B cell (primary cell): ENCODE measurements at regions not wholly inside any gene's neighbourhood (a gene's known extent, or its start where the extent isn't known, plus 50 kb on each side); places are given as distances from the start of the nearest gene placed in this dataset.

ENCODE experiments used
- ATAC-seq: fragments of 200-7000 bp; cut with Tn5 transposase; one replicate; pipeline ENCODE4 v1.10.0; 2021; ENCODE audit warnings: low read depth, mild to moderate bottlenecking, moderate number of reproducible peaks, moderate library complexity
- CTCF ChIA-PET: fragments of 350-600 bp; sonication (Branson Sonifier 250); formaldehyde crosslinking; loops from one replicate; lab custom pipeline; 2021; ENCODE audit warnings: antibody characterized with exemption, inconsistent platforms; lab: Charles Lee
- POLR2A ChIA-PET: fragments of 350-600 bp; sonication (Branson Sonifier 250); formaldehyde crosslinking; loops from one replicate; lab custom pipeline; 2021; ENCODE audit warnings: antibody characterized with exemption; lab: Charles Lee
- DNase-seq: peaks from one replicate; pipeline ENCODE4 v3.0.0; 2013
- H2AFZ ChIP-seq: 2 replicates; pipeline ENCODE4 v1.6.1; 2012; ENCODE audit warnings: mild to moderate bottlenecking, low read depth, low read length; ENCODE audit not compliant: insufficient read depth, poor library complexity, severe bottlenecking
- H3K27ac ChIP-seq, 2 donors: 1 replicate in 1 of 2; 2 replicates in 1 of 2; pipeline ENCODE4 v1.5.1; 2012 to 2013; ENCODE audit warnings: low read length in 2 of 2, mild to moderate bottlenecking in 2 of 2, moderate library complexity in 1 of 2
- H3K27me3 ChIP-seq, 4 experiments: fragments of 200-600 bp in 1 of 4; sonication (generic) in 1 of 4; replicated peaks in 1 of 4; 1 replicate in 2 of 4; 2 replicates in 2 of 4; pipeline versions ENCODE4 v1.6.1 to v1.7.0; 2013 to 2016; ENCODE audit warnings: low read length in 3 of 4, mild to moderate bottlenecking in 2 of 4, mixed read lengths in 1 of 4, moderate library complexity in 1 of 4; ENCODE audit not compliant: insufficient read depth in 4 of 4, control insufficient read depth in 3 of 4; ENCODE audit errors: control extremely low read depth in 1 of 4
- H3K36me3 ChIP-seq, 2 experiments: replicated peaks in 1 of 2; 1 replicate in 1 of 2; 2 replicates in 1 of 2; pipeline versions ENCODE4 v1.6.1 to v1.7.1; 2013; ENCODE audit warnings: low read length in 1 of 2; ENCODE audit not compliant: insufficient read depth in 2 of 2, control insufficient read depth in 1 of 2; ENCODE audit errors: control extremely low read depth in 1 of 2, extremely low read depth in 1 of 2
- H3K4me1 ChIP-seq, 2 donors: fragments of 200-600 bp in 1 of 2; sonication (generic) in 1 of 2; 1 replicate in 1 of 2; 2 replicates in 1 of 2; pipeline versions ENCODE4 v1.5.1 to v1.6.1; 2013 to 2017; ENCODE audit warnings: low read length in 2 of 2; ENCODE audit not compliant: control insufficient read depth in 2 of 2, insufficient read depth in 2 of 2
- H3K4me2 ChIP-seq: replicated peaks from 2 replicates; pipeline ENCODE3; 2012; ENCODE audit warnings: mild to moderate bottlenecking, low read depth, low read length; ENCODE audit not compliant: poor library complexity, severe bottlenecking
- H3K4me3 ChIP-seq, 5 experiments: fragments of 200-600 bp in 1 of 5; sonication (generic) in 1 of 5; 1 replicate in 3 of 5; 2 replicates in 2 of 5; pipeline versions ENCODE4 v1.5.1 to v1.7.0; 2011 to 2016; ENCODE audit warnings: low read length in 4 of 5, mild to moderate bottlenecking in 4 of 5, low read depth in 2 of 5, control low read depth in 1 of 5, moderate library complexity in 1 of 5; ENCODE audit not compliant: insufficient read depth in 1 of 5; ENCODE audit errors: control extremely low read depth in 1 of 5, extremely low read depth in 1 of 5
- H3K79me2 ChIP-seq: fragments of 200-600 bp; sonication (generic); one replicate; pipeline ENCODE4 v1.6.0; 2016; ENCODE audit warnings: low read length; ENCODE audit not compliant: control insufficient read depth, insufficient read depth
- H3K9ac ChIP-seq: fragments of 200-600 bp; sonication (generic); 2 replicates; pipeline ENCODE4 v1.6.1; 2017; ENCODE audit warnings: mild to moderate bottlenecking, low read length, moderate library complexity
- H3K9me3 ChIP-seq, 3 donors: one replicate each; pipeline versions ENCODE4 v1.6.1 to v1.7.1; 2013; ENCODE audit warnings: low read length in 2 of 3; ENCODE audit not compliant: control insufficient read depth in 2 of 3, insufficient read depth in 1 of 3; ENCODE audit errors: control extremely low read depth in 1 of 3
- H4K20me1 ChIP-seq: 2 replicates; pipeline ENCODE4 v1.6.0; 2012; ENCODE audit warnings: mild to moderate bottlenecking, low read length; ENCODE audit not compliant: insufficient read depth, control insufficient read depth, poor library complexity, severe bottlenecking
- H3K27ac Mint-ChIP-seq: one replicate; pipeline ENCODE4 v1.8.0; 2021; ENCODE audit warnings: mixed read lengths
- H3K27me3 Mint-ChIP-seq: one replicate; pipeline ENCODE4 v1.8.0; 2021; ENCODE audit warnings: mixed read lengths
- H3K4me1 Mint-ChIP-seq: one replicate; pipeline ENCODE4 v1.8.0; 2021; ENCODE audit warnings: mixed read lengths
- H3K4me3 Mint-ChIP-seq: one replicate; pipeline ENCODE4 v1.8.0; 2021; ENCODE audit warnings: mixed read lengths
- H3K9me3 Mint-ChIP-seq: one replicate; pipeline ENCODE4 v1.8.0; 2022; ENCODE audit warnings: mixed read lengths; ENCODE audit not compliant: insufficient read depth
- CTCF ChIP-seq: fragments of 200-600 bp; IDR thresholded peaks from one replicate; pipeline ENCODE4 v1.8.0; 2022; ENCODE audit warnings: antibody characterized with exemption, mild to moderate bottlenecking
- EZH2 ChIP-seq: IDR thresholded peaks from 2 replicates; pipeline ENCODE4 v1.6.1; 2012; ENCODE audit warnings: borderline replicate concordance, low read depth, mild to moderate bottlenecking, moderate library complexity, low read length; ENCODE audit not compliant: insufficient read depth, poor library complexity, severe bottlenecking
- WGBS: methylation state at CpG from one replicate; pipeline ENCODE4 v1.1.5; 2013; ENCODE audit warnings: missing lambda C conversion rate; ENCODE audit not compliant: insufficient coverage; 5-methylcytosine and 5-hydroxymethylcytosine counted together
- intact Hi-C: fragments of 100-400 bp; cut with micrococcal nuclease; formaldehyde crosslinking; loops from one replicate; pipeline ENCODE4 v1.10.0; 2022

- Histone ChIP-seq H3K4me2 (no peak overlapping the region), H4K20me1 (no peaks in the 10 kb centered on the region), H3K9me3 (peaks cover 0 to 5% (median 0%) of the 10 kb centered on the region in 3 donors), H3K79me2 (no peaks in the 10 kb centered on the region), H3K36me3 (no peaks in the 10 kb centered on the region), H3K4me1 (no peaks in the 10 kb centered on the region), H2AFZ (no peak overlapping the region), H3K27me3 (no peaks in the 10 kb centered on the region), H3K4me3 (no peak overlapping the region), H3K9ac (no peak overlapping the region), H3K27ac (no peak overlapping the region)
- H3K4me3 Mint-ChIP-seq, result no peak overlapping the region
- ChIA-PET POLR2A (no interaction called here), CTCF (no interaction called here)
- no peak for ATAC-seq
- DNase-seq, result no peak
- H3K4me1 Mint-ChIP-seq, result no peaks in the 10 kb centered on the region
- no peaks in the 10 kb centered on the region for H3K9me3 Mint-ChIP-seq
- WGBS, result 100% methylated on average over 2 of the region's 2 CpGs
- H3K27ac Mint-ChIP-seq, result no peak overlapping the region
- no peak for TF ChIP-seq EZH2
- no peak for TF ChIP-seq CTCF
- H3K27me3 Mint-ChIP-seq, result no peaks in the 10 kb centered on the region
- intact Hi-C loops, result no loop called here
Observed at GRCh38 chr2:138175066-138175465, 210.8 kb downstream of the HNMT start.

- H3K4me3 Mint-ChIP-seq, result no peak overlapping the region
- Histone ChIP-seq H3K4me1 (no peaks in the 10 kb centered on the region), H3K36me3 (no peaks in the 10 kb centered on the region), H3K27ac (no peak overlapping the region), H3K4me2 (no peak overlapping the region), H2AFZ (no peak overlapping the region), H3K9ac (no peak overlapping the region), H4K20me1 (no peaks in the 10 kb centered on the region), H3K27me3 (no peaks in the 10 kb centered on the region), H3K4me3 (no peak overlapping the region), H3K9me3 (peaks cover 0 to 3% (median 0%) of the 10 kb centered on the region in 3 donors), H3K79me2 (no peaks in the 10 kb centered on the region)
- H3K27ac Mint-ChIP-seq, result no peak overlapping the region
- intact Hi-C loops, result no loop called here
- no peaks in the 10 kb centered on the region for H3K27me3 Mint-ChIP-seq
- no peaks in the 10 kb centered on the region for H3K4me1 Mint-ChIP-seq
- WGBS, result 83% methylated on average over 2 of the region's 5 CpGs
- no peak for DNase-seq
- TF ChIP-seq EZH2 (no peak), CTCF (no peak)
- CTCF ChIA-PET, result no interaction called here
- no peaks in the 10 kb centered on the region for H3K9me3 Mint-ChIP-seq
- ATAC-seq, result no peak
- POLR2A ChIA-PET, result no interaction called here
Observed at GRCh38 chr2:138176862-138177439, 212.7 kb downstream of the HNMT start.
